ENCODE measurements at regions not wholly inside any gene's neighbourhood (a gene's known extent, or its start where the extent isn't known, plus 50 kb on each side); places are given as distances from the start of the nearest gene placed in this dataset.

DNA sequence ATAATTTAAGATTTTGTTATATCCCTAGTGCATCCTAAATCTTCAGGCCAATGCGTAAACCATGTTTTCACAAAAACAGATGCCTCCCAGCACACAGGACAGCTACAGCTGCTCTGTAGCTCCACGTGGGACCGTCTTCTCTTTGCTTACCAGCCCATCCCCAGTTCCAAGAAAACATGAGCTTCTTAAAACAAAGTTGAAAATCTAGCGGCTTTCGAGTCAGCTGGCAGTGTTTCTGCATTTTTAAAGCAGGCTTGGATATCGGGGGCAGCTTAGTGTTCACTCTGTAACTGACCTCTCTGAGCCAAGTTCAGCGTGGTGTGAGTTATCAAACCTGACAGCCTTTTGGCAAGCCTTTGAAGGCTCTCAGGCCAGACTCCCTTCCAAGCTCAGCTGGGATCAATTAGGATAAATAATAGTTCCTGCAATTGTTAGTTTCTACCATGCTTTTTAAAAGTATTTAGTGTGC, 881.5 kb downstream of the LTN1 start:
- TF ChIP-seq, protein P1, sequence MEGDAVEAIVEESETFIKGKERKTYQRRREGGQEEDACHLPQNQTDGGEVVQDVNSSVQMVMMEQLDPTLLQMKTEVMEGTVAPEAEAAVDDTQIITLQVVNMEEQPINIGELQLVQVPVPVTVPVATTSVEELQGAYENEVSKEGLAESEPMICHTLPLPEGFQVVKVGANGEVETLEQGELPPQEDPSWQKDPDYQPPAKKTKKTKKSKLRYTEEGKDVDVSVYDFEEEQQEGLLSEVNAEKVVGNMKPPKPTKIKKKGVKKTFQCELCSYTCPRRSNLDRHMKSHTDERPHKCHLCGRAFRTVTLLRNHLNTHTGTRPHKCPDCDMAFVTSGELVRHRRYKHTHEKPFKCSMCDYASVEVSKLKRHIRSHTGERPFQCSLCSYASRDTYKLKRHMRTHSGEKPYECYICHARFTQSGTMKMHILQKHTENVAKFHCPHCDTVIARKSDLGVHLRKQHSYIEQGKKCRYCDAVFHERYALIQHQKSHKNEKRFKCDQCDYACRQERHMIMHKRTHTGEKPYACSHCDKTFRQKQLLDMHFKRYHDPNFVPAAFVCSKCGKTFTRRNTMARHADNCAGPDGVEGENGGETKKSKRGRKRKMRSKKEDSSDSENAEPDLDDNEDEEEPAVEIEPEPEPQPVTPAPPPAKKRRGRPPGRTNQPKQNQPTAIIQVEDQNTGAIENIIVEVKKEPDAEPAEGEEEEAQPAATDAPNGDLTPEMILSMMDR (conservative IDR thresholded peaks at IDR 0.05 in 1 of 2, IDR thresholded peaks at IDR 0.05 in 1 of 2; ENCODE audit: extremely low read depth in 1 of 2, insufficient read depth in 1 of 2, low read depth in 1 of 2, low read length in 2 of 2) = no peak
- TF ChIP-seq EZH2 (IDR thresholded peaks at IDR 0.05; ENCODE audit: borderline replicate concordance, low read length) = no peak
